GM21390 (cell line): ENCODE measurements at regions not wholly inside any gene's neighbourhood (a gene's known extent, or its start where the extent isn't known, plus 50 kb on each side); places are given as distances from the start of the nearest gene placed in this dataset.
"Not testable (repeated sequence)": the region's sequence is repeated elsewhere in the genome, so short reads cannot be mapped to it uniquely, and the experiment has no call there.

Experiments used
- ATAC-seq: cut with Tn5 transposase; IDR thresholded peaks from one replicate; pipeline ENCODE4 v1.9.1; 2021; ENCODE audit not compliant: unreplicated experiment

DNA sequence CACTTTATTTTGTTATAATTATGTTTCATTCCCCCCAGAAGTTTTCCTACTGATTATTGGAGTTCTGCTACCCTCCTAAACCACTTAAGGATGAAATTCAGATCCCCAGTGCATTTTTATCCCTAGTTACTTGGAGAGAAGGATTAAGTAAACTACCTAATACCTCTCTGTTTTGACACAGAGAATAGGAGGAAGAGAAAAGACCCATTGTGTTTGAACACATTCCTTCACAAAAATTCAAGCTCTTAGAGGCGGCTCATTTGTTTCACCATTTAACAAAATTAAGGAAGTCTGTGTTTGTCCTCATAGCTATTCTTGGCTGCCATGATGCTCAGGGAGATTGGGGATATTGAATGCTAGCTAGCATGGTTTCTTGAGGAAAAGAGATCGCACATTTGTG is 492.6 kb downstream of the EBF1 start:
- ATAC-seq: no peak

DNA sequence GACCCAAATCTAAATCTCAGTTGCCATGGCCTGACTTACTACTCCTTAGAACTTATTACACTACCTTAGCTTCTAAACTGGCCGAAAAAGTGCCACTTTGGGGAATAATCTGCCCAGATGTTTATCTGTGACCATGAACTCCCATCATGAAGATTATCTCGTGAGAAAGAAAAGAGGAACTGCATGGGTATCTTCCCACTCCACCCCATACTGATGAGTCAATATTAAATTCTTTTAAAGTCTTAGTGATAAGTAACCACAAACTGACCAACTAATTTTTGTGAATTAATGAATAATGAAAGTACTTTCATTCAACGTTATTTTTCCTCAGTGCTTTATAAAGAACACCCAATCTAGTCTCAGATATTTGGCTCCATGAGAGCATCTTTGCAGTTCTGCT is 493.5 kb downstream of the EBF1 start:
- no peak for ATAC-seq

DNA sequence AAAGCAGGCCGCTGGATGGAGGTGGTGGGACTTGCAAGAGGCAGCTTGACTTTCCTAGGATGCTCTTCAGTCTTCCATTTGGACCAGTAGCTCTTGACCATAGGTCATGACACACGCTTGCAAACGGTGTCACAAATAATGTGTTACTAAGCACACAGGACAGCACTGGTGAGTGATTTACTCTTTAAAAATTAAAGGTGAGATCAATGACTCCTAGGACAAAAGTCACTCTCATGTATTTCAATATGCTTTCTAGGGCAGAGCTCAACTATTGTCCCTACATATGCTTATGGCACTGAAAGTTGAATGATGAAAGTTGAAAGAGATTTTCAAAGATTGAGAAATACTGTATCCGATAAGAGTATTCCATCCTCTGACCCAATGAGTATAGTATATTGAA is 496.7 kb downstream of the EBF1 start:
- no peak for ATAC-seq

DNA sequence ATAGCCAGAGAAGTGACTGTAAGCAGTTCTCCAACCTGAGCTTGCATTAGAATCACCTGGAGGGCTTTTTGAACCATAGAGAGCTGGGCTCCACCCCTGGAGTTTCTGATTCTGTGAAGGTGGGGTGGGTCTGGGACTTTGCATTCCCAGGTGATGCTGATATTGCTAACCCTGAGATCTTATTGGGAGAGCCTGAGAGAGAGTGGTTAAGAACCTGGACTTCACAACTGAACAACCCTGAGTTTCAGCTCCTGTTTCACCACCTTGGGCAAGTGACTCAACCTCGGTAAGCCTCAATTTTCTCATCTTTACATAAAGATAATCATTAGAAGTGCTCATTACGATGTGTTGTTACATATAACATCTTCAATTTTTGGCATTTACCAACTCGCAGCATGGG is 498.6 kb downstream of the EBF1 start:
- no peak for ATAC-seq

DNA sequence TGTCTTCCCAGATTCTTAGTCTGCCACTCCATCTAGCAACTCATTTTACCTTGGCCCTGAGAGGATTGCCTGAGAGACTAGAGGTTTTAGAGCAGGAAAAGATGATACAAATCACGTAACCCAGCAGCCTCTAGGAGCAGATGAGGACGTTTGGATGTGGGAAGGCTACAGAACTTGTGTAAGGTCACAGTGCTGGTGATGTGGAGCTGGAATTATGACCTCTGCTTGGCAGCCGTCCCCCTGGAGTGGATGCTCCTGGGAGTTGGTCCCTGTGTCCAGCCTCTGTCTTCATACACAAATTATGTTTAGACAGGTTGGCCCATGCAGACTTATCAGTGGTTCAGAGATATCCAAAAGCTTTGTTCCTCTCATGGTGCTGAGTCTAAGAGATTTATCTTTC is 499.0 kb downstream of the EBF1 start:
- ATAC-seq: no peak

DNA sequence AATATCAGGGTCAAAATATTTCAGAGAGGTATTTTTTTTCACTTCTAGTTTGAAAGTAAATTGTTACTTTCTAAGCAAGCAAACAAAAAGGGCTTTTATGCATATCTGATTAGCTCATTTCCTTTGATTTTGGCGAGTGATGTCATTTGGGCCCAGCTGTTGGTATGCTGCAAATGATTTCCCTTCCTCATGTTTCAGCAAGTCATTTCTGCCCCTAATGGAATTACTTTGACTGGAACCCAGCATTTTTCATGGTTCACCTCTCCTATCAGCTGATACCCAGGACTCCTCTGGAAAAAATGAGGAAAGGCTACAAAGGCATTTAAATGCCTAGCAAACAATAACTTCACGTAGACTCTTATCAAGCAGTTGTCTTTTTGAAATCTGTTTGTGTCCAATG is 500.6 kb downstream of the EBF1 start:
- ATAC-seq: no peak

DNA sequence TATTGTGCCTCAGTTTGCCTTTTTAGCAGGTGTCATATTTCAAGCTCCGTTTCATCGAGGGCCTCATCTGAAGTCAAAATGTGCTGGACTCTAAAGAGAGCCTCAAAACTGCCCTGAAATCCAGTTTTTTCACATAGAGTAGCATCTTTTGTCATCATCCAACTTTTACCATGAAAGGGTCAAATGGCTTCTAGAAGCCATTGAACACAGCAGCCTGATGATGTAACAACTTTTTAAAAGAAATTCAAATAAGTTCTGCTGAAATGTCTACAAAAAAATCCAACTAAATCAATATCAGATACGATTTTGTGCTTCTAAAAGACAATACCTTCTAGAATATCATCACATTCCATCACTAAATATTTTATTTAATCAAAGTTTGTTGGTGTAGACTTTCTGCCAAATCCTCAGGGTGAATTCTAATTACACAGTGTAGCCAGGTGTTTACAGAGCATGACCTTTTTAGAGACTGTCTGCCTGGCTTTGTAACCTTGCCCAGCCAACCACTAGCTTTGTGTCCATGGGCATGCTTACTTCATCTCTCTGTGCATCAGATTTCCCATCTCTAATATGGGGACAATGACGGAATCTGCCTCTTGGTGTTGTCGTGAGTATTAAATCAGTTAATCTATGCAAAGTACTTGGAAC is 505.0 kb downstream of the EBF1 start:
- no peak for ATAC-seq

DNA sequence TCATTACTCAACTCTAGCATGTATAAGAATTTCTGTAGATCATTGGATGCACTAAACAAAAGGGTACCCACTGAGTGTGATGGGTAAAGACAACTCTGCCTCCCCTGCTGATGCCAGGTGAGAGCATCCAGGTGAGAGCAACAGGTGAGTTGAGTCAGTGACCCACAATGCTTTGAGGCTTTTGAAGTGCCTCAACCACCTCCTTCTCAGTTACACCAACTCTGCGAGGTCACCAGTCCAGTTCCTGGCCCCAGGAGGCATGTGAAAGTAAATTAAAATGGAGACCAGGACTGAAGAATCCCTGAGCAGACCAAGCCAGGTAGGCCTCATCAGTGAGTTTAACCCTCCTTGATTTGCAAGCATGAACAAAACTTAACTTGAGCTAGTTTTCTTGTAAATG is 505.8 kb downstream of the EBF1 start:
- no peak for ATAC-seq

DNA sequence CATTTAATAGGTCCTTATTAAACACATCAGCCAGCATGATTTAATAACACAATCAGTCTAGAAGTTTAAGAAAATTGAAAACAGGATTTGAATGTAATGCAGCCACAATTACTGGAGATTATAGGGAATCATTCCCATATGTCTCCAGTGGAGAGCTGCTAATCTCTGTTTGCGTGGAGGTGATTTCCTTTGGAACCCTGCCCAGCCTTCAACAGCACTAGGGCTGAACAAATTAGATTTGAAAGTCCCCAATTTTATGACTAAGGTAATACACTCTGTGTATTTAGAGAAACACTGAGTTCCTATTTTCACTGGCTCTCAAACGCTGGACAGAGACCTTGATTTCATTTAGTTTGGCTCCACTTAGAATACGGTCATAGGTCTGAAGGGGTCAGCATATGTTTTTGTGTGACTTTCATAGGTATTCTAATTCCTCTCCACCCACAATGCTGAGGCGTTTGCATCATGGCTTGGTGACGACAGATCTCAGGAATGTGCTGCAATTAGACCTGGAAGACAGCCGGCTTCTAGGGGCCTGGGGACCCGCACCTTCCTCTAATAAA is 508.3 kb downstream of the EBF1 start:
- no peak for ATAC-seq

DNA sequence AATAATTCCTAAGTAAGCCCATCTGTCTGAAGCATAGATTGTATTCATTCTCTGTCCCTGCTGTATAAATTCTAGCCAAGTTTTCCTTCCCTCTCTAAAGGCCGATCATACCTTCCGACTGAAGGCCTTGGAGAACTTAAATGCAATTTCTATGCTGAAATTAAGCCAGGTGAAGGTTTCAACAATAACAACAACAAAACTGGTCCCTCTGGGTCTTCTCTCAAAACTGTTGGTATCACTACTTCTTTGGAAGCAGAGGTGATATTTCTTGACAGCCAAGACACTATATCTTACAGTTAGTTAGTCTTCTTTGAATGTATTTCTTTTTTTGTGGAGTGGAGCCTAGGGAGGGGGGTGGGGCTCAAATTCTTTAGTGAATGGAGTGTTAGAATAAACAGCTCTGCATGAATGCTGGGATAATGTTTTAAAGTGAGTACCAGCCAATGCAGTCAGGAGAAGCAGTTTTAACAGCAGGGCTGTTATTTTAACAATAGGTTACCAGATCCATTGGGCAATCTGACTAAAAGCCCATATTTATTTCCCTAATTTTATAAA is 508.9 kb downstream of the EBF1 start:
- no peak for ATAC-seq

DNA sequence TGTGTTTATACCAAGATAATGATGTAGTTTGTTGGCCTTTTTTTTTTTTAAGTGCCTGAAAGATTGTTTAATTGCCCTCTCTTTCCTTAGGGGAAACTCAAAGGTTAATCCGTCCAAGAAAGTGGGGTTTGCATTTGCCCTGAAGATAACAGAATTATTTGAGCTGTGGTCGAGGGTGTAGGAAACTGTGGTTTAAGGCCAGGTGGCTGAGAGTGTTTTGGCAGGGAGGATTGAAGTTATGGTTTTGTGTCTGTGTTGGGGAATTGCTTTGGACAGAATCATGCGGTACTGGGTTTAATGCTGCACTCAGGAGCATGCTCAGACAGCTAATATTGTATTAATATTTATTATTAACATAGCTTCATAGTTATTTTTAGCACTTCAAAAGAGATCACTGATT is 509.8 kb downstream of the EBF1 start:
- no peak for ATAC-seq

DNA sequence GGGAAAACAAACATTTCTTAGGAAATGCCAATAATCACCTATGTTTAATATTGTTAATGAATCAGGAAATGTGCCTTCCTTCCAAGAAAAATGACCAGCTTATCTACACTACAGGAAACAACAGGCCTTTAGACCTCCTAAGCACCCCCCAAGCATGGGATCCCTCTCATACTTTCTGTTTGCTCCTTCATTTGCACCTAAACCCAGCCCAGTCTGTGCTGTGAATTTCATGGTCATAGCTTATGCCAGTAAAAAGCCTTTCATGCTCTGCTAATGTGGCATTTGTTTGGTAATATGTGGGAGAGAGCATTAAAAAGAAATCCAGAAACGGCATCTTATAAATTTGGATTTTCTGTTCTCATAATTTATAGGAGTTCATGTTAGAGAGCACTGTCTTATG is 511.1 kb downstream of the EBF1 start:
- no peak for ATAC-seq

DNA sequence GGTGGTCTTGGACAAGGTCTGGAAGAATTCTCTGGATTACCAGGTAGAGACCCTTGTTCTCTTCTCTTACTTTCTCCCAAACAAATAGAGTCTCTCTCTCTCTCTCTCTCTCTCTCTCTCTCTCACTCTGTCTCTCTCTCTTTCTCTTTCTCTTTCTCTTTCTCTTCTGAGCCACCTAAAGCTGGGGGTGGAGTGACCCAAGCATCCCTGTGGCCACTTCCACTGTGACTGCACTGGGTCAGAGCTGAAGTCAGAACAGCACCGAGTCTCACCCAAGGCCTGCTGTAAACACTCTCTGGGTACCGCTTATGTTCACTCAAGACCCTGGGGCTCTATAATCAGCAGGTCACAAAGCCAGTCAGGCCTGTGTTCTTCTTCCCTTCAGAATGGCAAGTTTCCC is 513.7 kb downstream of the EBF1 start:
- no peak for ATAC-seq

DNA sequence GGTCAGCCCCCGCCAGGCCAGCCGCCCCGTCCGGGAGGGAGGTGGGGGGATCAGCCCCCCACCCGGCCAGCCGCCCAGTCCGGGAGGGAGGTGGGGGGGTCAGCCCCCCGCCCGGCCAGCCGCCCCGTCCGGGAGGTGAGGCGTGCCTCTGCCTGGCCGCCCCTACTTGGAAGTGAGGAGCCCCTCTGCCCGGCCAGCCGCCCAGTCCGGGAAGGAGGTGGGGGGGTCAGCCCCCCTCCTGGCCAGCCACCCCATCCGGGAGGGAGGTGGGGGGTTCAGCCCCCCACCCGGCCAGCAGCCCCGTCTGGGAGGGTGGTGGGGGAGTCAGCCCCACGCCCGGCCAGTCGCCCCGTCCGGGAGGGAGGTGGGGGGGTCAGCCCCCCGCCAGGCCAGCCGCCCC is 517.0 kb downstream of the EBF1 start:
- not testable (repeated sequence) for ATAC-seq

DNA sequence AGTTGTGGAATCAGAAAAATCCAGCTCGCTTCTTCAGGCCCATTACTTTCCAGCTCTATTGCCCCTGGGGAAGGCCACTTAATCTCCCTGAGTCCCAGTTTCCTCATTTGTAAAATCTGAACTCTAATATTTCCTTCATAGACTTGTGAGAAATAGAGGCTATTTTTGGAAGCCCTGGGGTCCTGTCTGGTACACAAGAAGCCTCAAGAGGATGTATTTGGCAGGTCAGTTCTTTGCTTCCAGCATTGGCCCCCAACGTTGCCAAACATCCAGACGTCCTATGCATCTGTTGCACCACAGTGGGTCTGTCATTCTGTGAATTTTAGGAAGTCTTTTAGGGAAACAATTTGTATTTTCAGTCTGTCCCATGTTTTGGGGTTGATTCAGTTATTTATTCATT is 525.9 kb downstream of the EBF1 start:
- ATAC-seq: no peak

DNA sequence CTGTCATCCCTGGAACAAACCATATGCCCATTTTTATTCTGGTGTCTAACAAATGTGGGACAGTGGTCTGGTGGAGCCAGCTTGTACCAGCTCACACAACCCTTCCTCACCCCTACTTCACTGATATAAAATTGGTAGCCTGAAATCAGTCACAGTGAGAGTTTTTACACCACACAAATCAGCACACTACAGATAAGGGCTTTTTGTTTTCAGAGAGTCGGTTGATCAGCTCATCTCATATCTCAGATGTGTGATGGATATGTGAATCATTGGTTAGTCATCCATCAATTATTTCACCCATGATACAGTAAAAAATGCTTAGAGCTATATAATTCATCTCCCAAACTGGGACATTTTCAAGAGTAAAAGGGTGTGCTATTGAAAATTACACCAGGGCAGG is 529.2 kb downstream of the EBF1 start:
- no peak for ATAC-seq

DNA sequence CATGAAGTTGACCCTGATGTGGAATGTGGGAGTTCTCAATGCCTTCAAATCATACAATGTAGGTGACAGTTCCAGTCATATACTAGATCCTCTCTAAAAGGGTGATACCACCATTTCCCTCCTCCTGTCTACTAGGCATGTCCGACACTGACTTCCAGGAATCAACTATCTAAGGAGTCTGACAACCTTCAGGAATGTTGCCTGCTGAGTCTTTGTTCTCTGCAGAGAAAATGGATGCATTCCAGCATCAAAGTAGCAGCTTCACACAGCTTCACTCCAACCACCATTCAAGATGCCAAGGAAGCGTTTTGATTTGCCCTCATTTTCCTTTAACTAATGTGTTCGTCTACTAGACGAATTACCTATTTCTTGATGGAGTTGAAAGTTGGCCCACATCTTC is 530.2 kb downstream of the EBF1 start:
- no peak for ATAC-seq

DNA sequence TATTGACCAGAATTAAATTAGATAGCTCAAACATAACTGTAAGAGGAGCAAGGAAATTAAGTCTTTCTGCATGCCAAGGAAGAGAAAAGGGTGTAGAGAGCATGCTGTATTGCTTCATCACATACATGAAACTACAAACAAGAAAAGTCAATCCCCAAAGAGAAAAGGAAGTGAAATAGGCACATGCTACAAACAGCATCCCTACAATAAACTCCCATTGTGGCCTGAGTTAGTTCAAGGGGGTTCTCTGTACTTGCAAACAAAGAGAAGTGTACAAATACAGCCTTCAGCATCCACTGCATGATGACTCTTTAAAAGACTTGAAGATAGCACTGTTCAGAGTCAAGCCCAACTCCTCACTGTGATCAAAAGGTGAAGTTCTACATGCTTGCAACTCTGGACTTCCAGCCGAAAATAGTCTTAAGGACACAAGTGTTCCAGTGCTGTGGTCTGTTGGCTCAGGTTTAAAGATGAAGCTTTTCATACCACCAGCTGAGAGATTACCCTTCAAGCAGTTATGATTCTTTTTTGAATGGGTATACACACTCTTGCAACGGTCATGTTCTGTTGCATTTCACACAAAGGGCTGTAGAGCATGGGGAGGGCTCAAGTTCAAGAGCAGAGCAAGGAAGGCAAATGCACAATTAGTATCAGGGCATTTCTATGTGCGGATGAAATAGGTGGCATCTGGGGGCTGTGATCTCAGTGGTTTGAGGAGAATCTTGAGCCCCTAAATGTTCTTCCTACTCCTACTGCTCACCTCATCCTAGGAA is 534.5 kb downstream of the EBF1 start:
- no peak for ATAC-seq

DNA sequence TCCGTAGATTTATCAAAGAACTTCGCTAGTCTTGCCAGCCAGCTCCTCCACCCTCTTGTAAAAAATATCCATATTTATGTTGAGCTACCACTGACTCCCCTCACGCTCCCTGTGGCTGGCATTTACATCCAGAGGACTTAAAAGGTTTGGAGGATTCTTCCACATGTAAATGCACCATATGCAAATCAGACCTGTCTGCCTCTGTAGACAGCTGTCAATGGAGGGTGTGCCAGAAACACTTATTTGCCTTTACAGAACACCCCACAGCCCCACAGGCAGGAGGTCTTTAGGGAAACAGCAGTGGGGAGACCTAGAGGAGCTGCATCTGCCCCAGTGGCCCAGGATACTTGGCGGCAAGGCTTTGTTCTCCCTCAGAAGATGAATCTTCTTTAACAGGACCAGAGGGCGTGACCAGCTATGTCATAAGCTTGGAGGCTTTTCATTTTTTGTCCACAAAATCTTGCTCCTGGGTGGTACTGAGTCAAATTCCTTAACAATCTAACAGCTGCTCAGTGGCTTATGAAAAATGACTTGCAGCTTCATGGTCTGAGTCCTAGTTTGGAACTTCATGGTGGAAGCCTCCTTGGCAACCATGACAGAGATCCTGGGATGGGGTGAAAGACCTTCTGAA is 535.8 kb downstream of the EBF1 start:
- no peak for ATAC-seq

DNA sequence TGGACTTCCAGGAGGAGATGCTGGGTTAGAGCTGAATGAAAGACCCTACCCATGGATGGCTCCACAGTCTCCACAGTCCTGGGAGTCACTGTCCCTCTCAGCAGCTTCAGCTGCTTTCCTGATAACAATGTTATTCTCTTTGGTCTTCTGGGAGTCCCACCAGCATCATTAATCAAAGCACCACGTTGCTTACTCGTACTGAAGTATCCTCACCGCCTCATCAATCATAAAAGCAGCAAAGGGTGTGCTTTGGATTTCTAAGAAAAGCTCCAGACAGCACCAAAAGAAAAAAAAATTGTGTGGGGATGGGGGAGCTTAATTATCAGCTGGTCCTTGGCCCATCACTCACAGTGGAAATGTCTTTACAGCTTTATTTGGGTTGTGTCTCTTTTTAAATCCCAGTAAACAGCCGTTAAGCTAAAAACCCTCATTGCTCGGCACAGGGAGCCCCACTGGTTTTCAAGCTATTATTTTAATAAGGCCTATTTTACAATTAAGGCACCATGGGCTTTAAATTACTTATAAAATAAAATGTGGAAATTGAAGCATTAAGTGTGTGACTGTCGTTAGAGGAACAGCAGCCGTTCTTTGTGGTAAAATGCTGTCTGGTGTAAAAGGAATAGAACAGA is 538.0 kb downstream of the EBF1 start:
- no peak for ATAC-seq

DNA sequence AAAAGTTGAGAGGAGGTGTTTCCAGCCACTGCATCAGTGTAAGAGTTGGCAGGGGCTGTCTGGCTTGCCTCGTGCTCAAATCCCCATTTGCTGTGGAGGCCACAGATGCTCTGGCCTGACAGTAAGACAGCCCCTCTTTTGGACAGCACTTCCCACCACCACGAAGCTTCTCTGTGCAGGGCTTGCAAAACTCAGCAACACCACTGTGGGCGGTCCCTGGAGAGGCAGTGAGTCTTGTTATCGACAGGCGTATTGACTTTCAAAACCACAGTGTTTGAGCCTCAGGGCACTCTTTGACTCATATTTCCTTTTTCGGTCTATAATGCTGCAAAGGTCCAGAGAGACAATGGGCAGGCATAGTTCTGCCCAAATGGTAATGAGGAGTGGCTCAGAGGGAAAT is 539.5 kb downstream of the EBF1 start:
- ATAC-seq: peak; percentile 94
